ENCODE measurements at regions not wholly inside any gene's neighbourhood (a gene's known extent, or its start where the extent isn't known, plus 50 kb on each side); places are given as distances from the start of the nearest gene placed in this dataset.
"Not testable (repeated sequence)": the region's sequence is repeated elsewhere in the genome, so short reads cannot be mapped to it uniquely, and the experiment has no call there.

- DNase-seq (ENCODE audit: extremely low read depth in 1 of 11, low read depth in 9 of 11, low spot score in 4 of 11), result not testable (repeated sequence)
Observed at GRCh38 chr1:65649185-65649584, 143.5 kb upstream of the PDE4B start.

GRCh38 chr1:65650682-65651081, 142.0 kb upstream of the PDE4B start:
- no peak for DNase-seq (ENCODE audit: extremely low read depth in 1 of 11, low read depth in 9 of 11, low spot score in 4 of 11)

- DNase-seq (ENCODE audit: extremely low read depth in 1 of 11, low read depth in 9 of 11, low spot score in 4 of 11), result not testable (repeated sequence)
Observed at GRCh38 chr1:65654526-65654925, 138.2 kb upstream of the PDE4B start.

GRCh38 chr1:65657609-65658008, 135.1 kb upstream of the PDE4B start:
- not testable (repeated sequence) for DNase-seq (ENCODE audit: extremely low read depth in 1 of 11, low read depth in 9 of 11, low spot score in 4 of 11)

DNA sequence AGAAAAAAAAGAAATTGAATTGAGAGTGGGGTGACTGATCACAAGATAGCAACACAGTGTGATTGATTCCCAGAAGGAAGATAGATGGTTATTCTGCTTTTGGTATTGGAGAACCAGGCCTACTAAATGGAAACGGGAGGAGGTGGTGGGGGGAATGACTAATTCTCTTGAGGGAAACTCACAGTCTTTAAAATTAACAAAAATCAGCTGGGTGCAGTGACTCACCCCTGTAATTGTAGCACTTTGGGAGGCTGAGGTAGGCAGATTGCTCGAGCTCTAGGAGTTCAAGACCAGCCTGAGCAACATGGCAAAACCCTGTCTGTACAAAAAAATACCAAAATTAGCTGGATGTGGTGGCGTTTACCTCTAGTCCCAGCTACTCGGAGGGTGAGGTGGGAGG, 134.6 kb upstream of the PDE4B start:
- DNase-seq (ENCODE audit: extremely low read depth in 1 of 11, low read depth in 9 of 11, low spot score in 4 of 11), result no peak

DNA sequence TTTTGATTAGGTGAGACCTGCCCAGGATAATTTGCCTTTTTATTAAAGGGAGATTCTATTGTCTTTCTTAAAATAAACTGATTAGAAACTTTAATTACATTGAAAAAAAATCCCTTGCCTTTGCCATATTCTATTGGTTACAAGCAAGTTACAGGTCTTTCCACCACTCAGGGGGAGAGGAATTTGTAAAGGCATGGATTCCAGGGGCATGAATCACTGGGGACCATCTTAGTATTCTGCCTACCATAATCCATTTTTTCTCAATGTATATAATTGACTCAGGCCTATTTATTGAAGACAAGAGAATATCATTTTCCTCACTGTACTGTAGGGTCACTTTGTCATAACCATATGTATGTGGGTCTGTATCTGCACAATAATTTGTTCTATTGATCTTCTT, 124.3 kb upstream of the PDE4B start:
- no peak for DNase-seq (ENCODE audit: extremely low read depth in 1 of 11, low read depth in 9 of 11, low spot score in 4 of 11)

- no peak for DNase-seq (ENCODE audit: extremely low read depth in 1 of 11, low read depth in 9 of 11, low spot score in 4 of 11)
Observed at GRCh38 chr1:65670518-65670917, 122.2 kb upstream of the PDE4B start.

DNA sequence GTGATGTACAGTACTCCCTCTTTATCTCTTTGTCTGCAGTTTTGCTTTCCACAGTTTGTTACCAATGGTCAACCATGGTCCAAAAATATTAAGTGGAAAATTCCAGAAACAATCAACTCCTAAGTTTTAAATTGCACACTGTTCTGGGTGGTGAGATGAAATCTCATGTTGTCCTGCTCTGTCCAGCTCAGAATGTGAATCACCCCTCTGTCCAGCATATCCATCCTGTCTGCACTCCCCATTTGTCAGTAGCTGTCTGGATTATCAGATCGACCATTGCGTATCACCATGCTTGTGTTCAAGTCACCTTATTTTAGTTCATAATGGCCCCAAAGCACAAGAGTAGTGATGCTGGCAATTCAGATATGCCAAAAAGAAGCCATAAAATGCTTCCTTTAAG, 118.2 kb upstream of the PDE4B start:
- no peak for DNase-seq (ENCODE audit: extremely low read depth in 1 of 11, low read depth in 9 of 11, low spot score in 4 of 11)

DNA sequence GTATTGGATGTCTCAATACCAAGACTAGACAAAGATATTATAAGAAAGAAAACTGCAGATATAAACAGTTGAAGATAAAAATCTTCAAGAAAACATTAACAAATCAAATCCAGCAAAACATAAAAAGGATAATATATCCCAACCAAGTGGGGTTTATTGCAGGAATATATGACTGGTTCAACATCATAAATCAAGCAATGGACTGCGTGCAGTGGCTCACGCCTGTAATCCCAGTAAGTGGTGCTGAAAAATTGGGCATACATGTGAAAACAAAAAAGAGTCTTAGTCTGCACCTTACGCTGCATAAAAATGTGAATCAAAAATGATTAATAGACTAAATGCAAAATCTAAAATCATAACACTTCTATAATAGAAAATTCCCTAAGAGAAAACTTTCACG, 112.9 kb upstream of the PDE4B start:
- no peak for DNase-seq (ENCODE audit: extremely low read depth in 1 of 11, low read depth in 9 of 11, low spot score in 4 of 11)

DNA sequence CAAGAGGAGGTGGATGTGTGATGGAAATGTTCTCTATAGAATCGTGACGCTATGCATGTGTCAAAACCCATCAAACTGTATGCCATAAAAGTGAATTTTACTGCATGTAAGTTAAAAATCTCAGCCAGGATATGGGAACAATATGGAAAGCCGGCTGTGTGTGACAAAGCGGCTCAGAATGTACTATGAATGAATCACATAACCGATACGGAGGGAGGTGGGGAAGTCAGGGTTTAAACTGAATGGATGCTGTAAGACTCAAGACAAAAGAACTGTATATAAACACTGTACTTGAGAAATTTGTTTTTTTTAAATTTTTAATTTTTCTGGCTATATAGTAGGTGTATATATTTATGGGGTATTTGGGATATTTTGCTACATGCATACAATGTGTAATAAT, 111.6 kb upstream of the PDE4B start:
- DNase-seq (ENCODE audit: extremely low read depth in 1 of 11, low read depth in 9 of 11, low spot score in 4 of 11), result no peak

- DNase-seq (ENCODE audit: extremely low read depth in 1 of 11, low read depth in 9 of 11, low spot score in 4 of 11), result peak; percentile 58 to 85 (median 73)
Observed at GRCh38 chr1:65687428-65688214, 105.1 kb upstream of the PDE4B start.

GRCh38 chr1:65688215-65688566, 104.5 kb upstream of the PDE4B start:
- DNase-seq (ENCODE audit: extremely low read depth in 1 of 11, low read depth in 9 of 11, low spot score in 4 of 11), result no peak

DNA sequence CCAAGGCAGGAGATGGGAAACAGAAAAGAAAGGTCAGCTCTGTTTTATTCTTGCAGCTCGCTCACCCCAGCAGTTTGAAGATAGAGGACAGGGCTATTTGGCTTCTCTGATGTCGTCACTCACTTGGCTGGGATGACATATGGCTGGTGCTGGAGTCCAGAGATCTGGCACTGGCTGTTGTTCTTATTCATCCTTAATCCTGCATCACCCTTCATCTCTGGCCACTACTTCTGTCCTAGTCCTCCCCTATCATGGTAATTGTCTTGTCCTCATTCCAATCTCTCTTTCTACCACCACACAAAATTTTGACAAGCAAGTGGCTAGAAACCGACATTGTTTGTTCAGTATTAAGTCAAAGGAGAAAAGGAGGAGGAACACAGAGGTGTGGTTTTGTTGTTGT, 103.8 kb upstream of the PDE4B start:
- no peak for DNase-seq (ENCODE audit: extremely low read depth in 1 of 11, low read depth in 9 of 11, low spot score in 4 of 11)

- no peak for DNase-seq (ENCODE audit: extremely low read depth in 1 of 11, low read depth in 9 of 11, low spot score in 4 of 11)
Observed at GRCh38 chr1:65691152-65691900, 101.4 kb upstream of the PDE4B start.

GRCh38 chr1:65691972-65692371, 100.7 kb upstream of the PDE4B start:
- no peak for DNase-seq (ENCODE audit: extremely low read depth in 1 of 11, low read depth in 9 of 11, low spot score in 4 of 11)

DNA sequence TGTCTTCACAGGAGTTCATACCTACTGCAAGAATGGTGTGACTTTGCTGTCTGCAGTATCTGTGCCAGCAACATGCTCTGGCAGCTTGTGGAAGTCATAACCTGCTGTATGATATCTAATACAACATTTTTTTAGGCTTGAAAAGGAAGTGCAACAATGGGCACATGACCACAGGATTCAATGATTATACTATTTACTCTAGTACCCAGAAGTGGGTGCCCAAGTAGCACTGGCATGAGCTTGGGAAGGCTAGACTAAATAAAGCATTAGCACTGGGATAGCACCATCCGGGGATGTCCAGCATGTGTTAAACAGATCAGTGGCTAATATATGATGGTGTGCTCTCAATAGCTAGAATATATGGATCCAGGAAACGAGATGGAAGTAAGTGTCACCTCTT, 98.6 kb upstream of the PDE4B start:
- DNase-seq (ENCODE audit: extremely low read depth in 1 of 11, low read depth in 9 of 11, low spot score in 4 of 11), result no peak

DNA sequence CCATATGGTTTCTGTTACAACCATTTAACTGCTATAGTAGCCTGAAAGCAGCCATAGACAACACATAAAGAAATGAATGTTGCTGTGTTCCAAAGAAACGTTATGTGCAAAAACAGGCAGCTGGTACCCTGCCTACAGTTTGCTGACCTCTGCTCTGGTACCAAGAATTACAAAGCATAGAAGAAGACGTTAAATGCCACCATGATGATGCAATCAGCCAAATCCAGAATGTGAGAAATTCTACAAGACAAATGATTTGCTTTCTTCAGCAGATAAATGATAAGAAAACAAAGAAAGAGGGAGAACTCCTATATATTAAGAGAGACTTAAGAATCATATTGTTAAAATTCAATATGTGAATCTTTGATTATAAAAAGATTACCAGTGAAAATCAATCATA, 97.8 kb upstream of the PDE4B start:
- DNase-seq (ENCODE audit: extremely low read depth in 1 of 11, low read depth in 9 of 11, low spot score in 4 of 11), result no peak

DNA sequence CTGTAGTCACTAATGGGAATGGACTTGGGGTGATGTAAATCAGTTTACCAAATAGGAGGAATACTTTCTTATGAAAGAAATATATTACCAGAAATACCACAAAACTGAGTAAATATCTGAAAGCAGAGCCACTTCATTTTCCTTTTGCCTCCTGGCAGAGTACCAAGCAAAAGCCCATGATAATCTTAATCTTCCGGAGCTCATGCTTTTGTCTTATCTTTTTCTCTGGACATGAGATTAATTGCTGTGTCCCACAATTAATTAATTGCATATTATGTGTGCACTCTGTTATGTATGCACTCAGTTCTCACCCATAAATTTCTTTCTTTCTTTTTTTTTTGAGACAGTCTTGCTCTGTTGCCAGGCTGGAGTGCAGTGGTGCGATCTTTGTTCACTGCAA, 94.1 kb upstream of the PDE4B start:
- no peak for DNase-seq (ENCODE audit: extremely low read depth in 1 of 11, low read depth in 9 of 11, low spot score in 4 of 11)

GRCh38 chr1:65703853-65704252, 88.8 kb upstream of the PDE4B start:
- no peak for DNase-seq (ENCODE audit: extremely low read depth in 1 of 11, low read depth in 9 of 11, low spot score in 4 of 11)

DNA sequence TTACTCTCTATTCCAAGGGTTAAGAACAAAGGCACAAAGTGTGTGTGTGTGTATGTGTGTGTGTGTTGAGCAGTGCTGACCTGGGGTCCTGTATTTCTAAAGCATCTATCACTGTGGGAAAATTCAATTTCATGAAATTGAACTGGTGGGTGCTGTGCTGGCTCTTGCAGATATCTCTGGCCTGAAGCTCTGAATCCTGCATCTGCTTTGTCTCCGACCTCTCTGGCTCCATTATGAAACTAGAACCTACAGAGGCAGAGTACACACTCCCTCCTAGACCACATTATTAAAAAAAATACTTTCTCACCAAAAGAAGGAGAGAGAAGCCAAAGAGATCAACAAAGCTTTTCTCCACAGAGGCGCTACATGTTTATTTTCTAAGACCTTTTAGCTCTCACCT, 88.4 kb upstream of the PDE4B start:
- no peak for DNase-seq (ENCODE audit: extremely low read depth in 1 of 11, low read depth in 9 of 11, low spot score in 4 of 11)

All from renal cortex interstitium (tissue), 11 donors.